ENCODE measurements at regions not wholly inside any gene's neighbourhood (a gene's known extent, or its start where the extent isn't known, plus 50 kb on each side); places are given as distances from the start of the nearest gene placed in this dataset.

GRCh38 chr12:40598073-40598472 lies 94.2 kb upstream of the CNTN1 start:
- TF ChIP-seq, protein P1, sequence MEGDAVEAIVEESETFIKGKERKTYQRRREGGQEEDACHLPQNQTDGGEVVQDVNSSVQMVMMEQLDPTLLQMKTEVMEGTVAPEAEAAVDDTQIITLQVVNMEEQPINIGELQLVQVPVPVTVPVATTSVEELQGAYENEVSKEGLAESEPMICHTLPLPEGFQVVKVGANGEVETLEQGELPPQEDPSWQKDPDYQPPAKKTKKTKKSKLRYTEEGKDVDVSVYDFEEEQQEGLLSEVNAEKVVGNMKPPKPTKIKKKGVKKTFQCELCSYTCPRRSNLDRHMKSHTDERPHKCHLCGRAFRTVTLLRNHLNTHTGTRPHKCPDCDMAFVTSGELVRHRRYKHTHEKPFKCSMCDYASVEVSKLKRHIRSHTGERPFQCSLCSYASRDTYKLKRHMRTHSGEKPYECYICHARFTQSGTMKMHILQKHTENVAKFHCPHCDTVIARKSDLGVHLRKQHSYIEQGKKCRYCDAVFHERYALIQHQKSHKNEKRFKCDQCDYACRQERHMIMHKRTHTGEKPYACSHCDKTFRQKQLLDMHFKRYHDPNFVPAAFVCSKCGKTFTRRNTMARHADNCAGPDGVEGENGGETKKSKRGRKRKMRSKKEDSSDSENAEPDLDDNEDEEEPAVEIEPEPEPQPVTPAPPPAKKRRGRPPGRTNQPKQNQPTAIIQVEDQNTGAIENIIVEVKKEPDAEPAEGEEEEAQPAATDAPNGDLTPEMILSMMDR (IDR thresholded peaks at IDR 0.05; ENCODE audit: control insufficient read depth, extremely low read depth, insufficient read depth), result no peak

GRCh38 chr12:40602562-40602961 lies 89.7 kb upstream of the CNTN1 start:
- TF ChIP-seq, protein P1 (IDR thresholded peaks at IDR 0.05; ENCODE audit: control insufficient read depth, extremely low read depth, insufficient read depth), result no peak
- DNase-seq (ENCODE audit: low read depth), result no peak

More at GRCh38 chr12:40598073-40598472, 94.2 kb upstream of the CNTN1 start:
- no peak overlapping the region for H3K4me3 ChIP-seq (ENCODE audit: low read depth, low read length)
- DNase-seq (ENCODE audit: low read depth), result no peak

DNA sequence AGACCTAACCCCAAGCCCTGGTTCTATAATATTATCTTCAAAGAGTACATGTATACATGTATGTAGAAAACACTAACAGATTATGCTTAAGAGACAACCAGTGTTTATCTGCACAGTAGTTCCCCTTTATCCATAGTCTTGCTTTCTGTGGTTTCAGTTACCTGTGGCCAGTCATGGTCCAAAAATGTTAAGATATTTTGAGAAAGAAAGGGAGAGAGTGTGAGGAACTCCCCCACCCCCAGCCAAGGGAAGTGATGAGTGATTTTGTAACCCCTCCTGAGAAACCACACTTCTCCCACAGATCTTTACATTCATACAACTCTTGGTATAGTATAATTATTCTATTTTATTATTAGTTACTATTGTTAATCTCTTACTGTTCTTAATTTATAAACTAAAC lies 77.3 kb upstream of the CNTN1 start:
- no peak for DNase-seq (ENCODE audit: low read depth)
- H3K4me3 ChIP-seq (ENCODE audit: low read depth, low read length), result no peak overlapping the region
- TF ChIP-seq, protein P1 (IDR thresholded peaks at IDR 0.05; ENCODE audit: control insufficient read depth, extremely low read depth, insufficient read depth), result no peak

More at GRCh38 chr12:40602562-40602961, 89.7 kb upstream of the CNTN1 start:
- no peak overlapping the region for H3K4me3 ChIP-seq (ENCODE audit: low read depth, low read length)

DNA sequence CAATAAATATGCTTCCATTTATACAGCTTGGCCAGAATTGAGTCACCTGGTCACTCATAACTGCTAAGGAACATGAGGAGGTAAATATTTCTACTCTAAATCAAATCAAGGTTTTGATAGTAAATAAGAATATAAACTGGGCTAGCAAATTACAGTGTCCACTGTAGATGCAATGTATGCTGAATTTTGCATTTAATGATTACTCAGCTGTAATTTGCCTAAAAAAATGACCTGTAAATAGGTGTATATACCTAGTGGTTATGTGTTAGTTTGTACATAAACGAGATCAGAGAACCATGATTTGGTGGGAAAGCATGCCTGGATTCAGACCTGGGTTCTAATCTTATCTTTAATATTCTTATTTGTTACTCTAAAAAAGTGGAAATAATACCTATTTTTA lies 76.6 kb upstream of the CNTN1 start:
- TF ChIP-seq, protein P1 (IDR thresholded peaks at IDR 0.05; ENCODE audit: control insufficient read depth, extremely low read depth, insufficient read depth), result no peak

GRCh38 chr12:40616383-40616915 lies 75.8 kb upstream of the CNTN1 start:
- TF ChIP-seq, protein P1 (IDR thresholded peaks at IDR 0.05; ENCODE audit: control insufficient read depth, extremely low read depth, insufficient read depth), result no peak
- DNase-seq (ENCODE audit: low read depth), result no peak
- no peak overlapping the region for H3K4me3 ChIP-seq (ENCODE audit: low read depth, low read length)

More for the DNA sequence above, 76.6 kb upstream of the CNTN1 start:
- H3K4me3 ChIP-seq (ENCODE audit: low read depth, low read length), result no peak overlapping the region
- no peak for DNase-seq (ENCODE audit: low read depth)

GRCh38 chr12:40618636-40619035 lies 73.6 kb upstream of the CNTN1 start:
- TF ChIP-seq, protein P1 (IDR thresholded peaks at IDR 0.05; ENCODE audit: control insufficient read depth, extremely low read depth, insufficient read depth), result no peak

GRCh38 chr12:40620564-40621019 lies 71.6 kb upstream of the CNTN1 start:
- H3K4me3 ChIP-seq (ENCODE audit: low read depth, low read length), result no peak overlapping the region
- no peak for DNase-seq (ENCODE audit: low read depth)
- TF ChIP-seq, protein P1 (IDR thresholded peaks at IDR 0.05; ENCODE audit: control insufficient read depth, extremely low read depth, insufficient read depth), result no peak

More at GRCh38 chr12:40618636-40619035, 73.6 kb upstream of the CNTN1 start:
- H3K4me3 ChIP-seq (ENCODE audit: low read depth, low read length), result no peak overlapping the region
- no peak for DNase-seq (ENCODE audit: low read depth)
